GM19023 (cell line): ENCODE measurements at regions not wholly inside any gene's neighbourhood (a gene's known extent, or its start where the extent isn't known, plus 50 kb on each side); places are given as distances from the start of the nearest gene placed in this dataset.

ENCODE experiments used
- ATAC-seq: cut with Tn5 transposase; IDR thresholded peaks from one replicate; pipeline ENCODE4 v1.9.1; 2021; ENCODE audit warnings: mild to moderate bottlenecking, moderate library complexity; ENCODE audit not compliant: unreplicated experiment

- ATAC-seq, result no peak
These were observed 457.2 kb downstream of the AJAP1 start for GRCh38 chr1:5111581-5111980.

GRCh38 chr1:5110508-5110907 lies 456.1 kb downstream of the AJAP1 start:
- no peak for ATAC-seq

GRCh38 chr1:5109633-5110032 lies 455.2 kb downstream of the AJAP1 start:
- ATAC-seq, result no peak

DNA sequence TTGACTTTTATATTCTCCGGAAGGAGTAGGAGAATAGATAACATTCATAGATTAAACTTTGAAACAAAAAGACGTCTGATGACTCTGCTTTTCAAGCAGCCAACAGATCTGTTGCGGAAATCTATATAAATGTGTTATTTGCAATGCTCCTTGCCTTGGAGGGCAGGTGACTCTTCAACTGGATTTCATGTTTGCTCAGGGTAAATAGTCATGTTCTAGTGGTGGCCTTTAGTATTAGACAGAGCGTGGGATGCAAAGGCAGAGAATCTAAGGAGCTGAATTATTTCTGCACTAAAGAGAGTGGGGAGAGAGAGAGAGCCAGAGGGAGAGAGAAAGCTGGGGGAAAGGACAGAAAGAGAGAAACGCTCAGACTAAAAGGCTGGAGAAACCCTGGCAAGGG lies 454.3 kb downstream of the AJAP1 start:
- ATAC-seq, result no peak

DNA sequence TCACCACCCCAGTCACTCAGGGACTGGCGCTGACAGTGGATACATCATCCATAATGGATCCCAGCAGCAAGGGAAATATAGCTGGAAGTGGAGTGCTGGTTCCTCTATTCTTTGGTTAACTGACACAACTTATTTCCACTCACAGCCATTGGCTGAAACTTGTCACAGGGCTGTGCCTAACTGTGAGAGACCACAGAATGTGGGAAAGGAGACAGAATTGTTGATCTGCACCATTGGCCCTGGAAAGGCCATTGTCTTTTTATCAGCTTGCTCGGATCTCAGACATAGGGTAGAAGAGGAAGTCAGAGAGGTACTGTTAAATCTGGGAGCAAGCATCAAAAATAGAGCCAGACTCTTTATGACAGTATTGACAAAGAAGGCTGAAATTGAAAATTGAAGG lies 451.3 kb downstream of the AJAP1 start:
- ATAC-seq, result no peak

GRCh38 chr1:5099558-5099957 lies 445.1 kb downstream of the AJAP1 start:
- no peak for ATAC-seq

DNA sequence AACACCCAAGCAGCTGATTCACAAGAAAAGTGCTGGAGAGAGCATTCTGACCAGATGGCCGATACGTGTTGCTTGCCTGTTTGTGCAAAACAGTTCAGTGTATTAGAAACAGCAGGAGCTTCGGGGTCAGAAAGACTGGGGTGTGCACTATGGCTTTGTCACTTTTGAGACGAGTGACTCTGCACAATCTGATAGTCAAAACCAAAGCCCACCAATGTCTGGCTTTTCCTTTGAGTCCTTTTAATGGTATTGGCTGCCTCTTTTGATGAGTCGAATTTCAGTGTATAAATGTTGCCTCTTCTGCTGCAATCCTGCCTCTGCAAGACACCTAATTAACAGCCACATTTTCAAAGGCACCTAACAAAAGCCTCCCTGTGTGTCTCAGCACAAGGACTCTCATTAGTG lies 444.6 kb downstream of the AJAP1 start:
- ATAC-seq, result no peak

- ATAC-seq, result no peak
These were observed 438.6 kb downstream of the AJAP1 start for GRCh38 chr1:5093042-5093441.

DNA sequence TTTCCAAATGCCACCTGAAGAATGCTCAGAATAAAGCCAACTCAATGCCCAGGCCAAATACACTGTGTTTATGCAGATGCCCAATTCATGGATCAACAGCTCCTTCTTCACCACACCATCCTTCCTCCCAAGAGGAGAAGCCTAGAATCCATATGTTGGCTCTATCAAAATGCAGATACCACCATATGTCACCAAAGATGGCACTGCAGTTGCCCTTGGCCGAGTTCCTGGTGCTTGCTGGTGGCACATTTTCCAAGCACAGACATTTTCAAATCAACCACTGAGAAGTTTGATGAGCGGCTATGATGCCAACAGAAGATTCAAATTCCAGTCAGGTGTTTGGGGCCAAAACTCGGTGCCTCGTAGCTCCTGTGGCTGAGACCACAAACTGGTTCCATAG lies 430.3 kb downstream of the AJAP1 start:
- ATAC-seq, result no peak

DNA sequence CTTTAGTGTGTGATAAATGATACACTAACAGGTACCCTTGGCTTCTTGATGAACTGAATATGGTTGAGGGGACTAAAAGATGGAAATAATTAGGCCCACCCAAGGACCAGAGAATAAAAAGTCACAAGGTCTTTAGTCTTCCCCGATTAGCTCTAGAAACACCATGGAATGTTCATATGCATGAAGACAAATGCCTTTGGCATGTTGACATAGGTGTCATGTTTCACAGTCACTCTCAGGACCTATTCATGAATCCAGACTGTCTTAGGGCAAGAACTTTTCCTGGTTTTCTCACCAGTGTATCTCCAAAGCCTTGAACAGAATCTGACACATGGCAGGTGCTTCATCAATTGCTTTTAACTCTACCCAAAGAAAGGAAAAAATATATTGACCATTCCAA lies 412.8 kb downstream of the AJAP1 start:
- ATAC-seq, result no peak

DNA sequence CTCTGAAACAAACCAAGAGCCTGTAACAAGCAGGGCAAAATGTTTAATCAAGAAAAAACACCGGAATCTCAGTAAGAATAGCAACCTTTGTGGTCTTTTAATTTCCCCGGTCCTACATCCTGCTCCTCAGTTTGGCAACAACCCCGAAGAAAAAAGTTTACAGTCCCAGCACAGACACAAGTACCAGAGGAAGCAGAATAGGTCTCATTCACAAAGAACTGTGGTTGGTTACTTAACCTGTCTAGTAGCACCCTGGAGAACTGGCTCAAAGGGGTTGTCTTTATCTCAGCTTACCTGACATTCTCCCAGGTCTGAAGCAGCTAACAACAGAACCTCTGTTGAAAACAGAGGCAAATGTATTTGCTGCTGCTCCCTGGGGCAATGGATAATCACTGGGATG lies 399.3 kb downstream of the AJAP1 start:
- ATAC-seq, result no peak

DNA sequence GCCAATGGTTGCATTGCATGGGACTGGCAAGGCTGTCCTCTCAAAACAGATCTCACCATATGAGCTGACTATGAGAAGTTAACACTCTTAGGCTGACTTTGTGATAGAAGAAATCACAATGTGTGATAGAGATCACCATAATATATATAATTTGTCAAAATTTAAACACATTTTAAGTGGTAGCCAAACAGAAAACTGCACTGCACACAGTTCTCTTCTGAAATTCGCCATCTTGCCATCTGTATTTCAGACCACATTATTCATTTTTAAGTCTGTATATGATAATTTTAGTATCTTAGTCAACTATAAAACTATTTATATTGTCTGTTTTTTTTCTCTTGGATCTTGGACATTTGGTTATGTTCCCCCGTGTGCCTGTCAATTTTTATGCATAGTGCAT lies 374.7 kb downstream of the AJAP1 start:
- ATAC-seq, result no peak

DNA sequence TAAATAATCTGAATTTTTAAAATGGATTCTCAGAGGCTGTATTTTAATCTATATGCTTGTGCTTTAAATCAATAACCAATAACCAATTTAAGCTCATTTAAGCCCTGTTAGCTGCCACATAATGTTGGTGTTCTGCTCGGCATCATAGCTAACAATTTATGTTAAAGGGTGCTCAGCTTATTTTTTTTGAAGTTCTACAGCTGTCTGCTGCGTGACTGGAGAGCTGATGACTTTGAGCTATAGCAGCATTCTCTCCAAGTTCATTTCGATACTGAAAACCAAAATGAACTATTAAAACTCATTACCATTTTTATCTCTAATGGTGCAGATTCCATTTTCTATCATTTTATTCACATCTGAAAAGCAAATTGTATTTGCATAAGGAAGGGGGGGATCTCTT lies 357.8 kb downstream of the AJAP1 start:
- no peak for ATAC-seq

- ATAC-seq, result no peak
These were observed 356.2 kb downstream of the AJAP1 start for GRCh38 chr1:5010656-5011055.

- no peak for ATAC-seq
These were observed 355.8 kb downstream of the AJAP1 start for GRCh38 chr1:5010236-5010635.

DNA sequence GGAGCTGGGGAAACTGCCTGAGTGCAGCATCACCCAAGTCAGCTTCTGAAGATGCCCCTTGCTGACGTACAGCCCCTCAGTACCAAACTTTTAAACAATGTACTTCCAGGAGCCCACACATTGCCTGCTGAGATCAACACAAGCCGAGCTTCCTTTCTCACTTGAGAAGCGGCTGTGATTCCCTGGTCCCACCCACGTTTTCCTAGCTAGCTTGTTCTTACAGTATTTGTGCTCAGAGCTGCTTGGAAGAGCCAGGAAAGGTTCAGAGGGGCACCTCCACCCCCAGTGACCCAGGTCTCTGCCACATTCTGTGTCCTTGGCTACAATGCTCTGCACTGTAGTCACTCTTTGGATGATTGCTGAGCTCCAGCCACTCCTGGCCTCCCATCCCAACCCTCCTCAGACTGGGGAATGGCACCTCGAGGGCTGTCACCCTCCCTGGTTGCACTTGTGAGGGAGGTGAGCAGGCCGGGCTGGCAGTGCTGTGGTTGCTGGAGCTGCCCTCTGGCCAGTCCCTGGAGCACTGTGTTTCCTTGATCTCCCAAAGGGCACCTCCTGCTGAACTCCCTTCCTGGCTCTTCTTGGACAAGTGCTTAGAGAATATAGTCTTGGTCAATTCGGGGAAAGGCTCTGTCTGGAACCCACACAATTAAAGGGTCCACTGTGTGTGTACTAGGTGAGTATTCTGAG lies 355.1 kb downstream of the AJAP1 start:
- ATAC-seq, result no peak

DNA sequence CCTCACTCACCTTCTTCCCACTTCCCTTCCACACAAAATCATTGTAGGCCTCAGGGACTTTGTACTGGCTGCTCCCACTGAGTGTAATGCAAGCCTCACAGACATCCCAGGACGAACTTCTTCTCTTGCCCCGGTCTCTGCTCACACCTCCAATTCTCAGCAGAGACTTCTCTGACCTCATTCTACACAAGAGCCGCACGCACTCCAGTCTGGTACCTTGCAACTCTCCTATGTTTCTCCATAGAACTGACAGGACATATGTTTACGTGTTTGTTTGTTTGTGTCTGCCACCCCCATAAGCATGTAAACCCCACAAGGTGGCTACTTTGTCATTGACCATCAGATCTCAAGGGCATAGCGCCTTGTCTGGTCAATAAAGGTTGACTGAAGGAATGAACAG lies 350.8 kb downstream of the AJAP1 start:
- no peak for ATAC-seq

DNA sequence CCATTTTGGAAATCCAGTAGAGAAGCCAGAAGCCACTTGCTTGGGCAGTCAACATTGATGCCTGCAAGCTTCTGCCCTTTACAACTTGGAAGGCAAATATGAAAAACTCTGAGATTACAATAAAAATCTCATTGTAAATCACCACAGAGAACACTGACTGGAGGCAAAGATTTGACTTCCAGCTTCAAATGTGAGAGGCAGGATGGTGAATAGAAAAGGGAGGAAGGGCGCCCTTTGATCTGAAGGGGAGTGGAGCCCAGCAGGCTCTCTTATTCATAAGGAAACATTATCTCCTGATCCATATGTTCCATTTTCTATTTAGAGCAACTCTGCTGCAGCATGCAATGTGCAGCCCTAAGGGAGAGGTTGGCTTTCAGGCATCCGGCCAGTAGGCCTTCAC lies 348.3 kb downstream of the AJAP1 start:
- no peak for ATAC-seq

DNA sequence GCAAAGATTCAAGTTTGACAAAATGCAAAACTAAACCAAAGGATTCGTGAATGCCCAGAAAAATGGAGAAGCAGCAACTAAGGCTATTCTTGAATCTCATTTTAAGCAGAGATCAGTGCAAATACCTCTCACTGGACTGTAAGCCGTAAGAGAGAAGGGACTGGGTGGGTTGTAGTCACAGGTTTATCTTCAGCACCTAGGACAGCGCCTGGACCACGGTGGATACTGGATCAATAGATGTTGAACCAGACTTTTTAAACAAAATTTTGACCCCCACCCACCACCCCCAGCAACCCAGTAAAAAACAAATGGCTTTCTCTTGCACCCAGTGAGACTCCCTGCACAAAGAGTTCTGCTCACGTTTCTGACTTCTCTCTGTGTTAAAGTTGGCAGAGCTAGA lies 347.1 kb downstream of the AJAP1 start:
- no peak for ATAC-seq

GRCh38 chr1:4986306-4986705 lies 331.9 kb downstream of the AJAP1 start:
- ATAC-seq, result no peak

DNA sequence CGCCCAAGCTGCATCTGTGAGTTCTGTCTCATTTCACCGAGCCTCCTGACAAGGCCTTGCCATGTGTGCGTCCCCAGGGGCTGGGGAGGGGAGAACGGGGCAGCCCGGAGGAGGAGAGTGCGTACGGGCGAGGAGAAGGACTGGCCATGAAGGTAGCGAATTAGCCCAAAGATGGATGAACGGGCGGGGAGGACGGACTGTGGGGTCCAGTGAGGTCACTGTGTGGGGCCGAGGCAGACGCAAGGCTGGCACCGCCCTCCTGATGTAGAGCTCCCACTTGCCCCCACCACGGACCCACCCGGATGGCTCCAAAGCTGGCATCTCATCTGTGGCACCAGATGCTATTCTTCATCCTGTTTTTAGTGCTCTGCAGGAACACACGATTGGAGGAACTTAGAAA lies 330.4 kb downstream of the AJAP1 start:
- no peak for ATAC-seq

- no peak for ATAC-seq
These were observed 325.8 kb downstream of the AJAP1 start for GRCh38 chr1:4980211-4980610.

DNA sequence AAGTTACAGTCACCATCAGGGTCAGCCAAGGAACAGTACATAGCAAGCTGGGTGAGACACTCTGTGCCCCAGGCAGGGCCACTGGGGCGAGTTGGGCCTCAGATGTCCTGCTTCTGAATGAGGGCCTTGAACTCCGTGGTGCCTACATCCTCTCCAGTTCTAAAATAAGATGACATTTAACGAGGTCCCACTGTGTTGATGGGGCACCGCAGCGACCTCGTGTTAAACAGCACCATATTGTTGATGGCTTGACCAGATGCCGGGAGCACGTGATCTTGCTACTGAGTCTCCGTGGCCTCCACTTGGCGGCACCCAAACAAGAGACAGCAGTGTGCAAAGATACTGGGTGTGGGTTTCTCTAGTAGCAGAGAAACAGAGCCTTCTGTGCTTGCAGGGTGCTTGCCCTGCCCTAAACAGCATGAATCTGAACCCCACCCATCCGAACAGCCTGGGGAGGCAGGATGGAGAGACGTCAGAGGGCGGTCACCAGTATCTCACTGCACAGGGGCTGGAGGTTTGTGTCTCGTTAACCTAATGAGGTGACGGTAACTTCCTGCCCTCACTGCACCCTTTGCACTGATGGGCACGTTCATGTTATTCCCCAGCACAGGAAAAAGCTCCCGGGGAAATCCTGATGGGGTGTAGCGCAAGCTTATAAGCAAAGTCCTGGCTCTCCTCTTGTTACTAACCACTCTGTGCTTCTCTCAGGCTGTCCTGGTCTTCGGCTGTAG lies 324.4 kb downstream of the AJAP1 start:
- ATAC-seq, result no peak
